Panc1 (cell line): ENCODE measurements at regions not wholly inside any gene's neighbourhood (a gene's known extent, or its start where the extent isn't known, plus 50 kb on each side); places are given as distances from the start of the nearest gene placed in this dataset.

Source experiments
- ATAC-seq: fragments of 200-7000 bp; cut with Tn5 transposase; 2 replicates; pipeline ENCODE4 v1.9.1; 2020; ENCODE audit warnings: mild to moderate bottlenecking, moderate library complexity
- BruUV-seq: library from RNA; stranded (reverse); fragments of 400-500 nt; replicated peaks from 2 replicates; lab custom pipeline; 2021; lab: Mats Ljungman, UMichigan
- CTCF ChIA-PET: fragments of 300-600 bp; sonication (Branson Sonifier 250); formaldehyde crosslinking; loops from one replicate; lab custom pipeline; 2022; ENCODE audit warnings: antibody characterized with exemption; lab: Charles Lee
- POLR2A ChIA-PET: fragments of 300-600 bp; sonication (Branson Sonifier 250); formaldehyde crosslinking; loops from one replicate; lab custom pipeline; 2022; ENCODE audit warnings: antibody characterized with exemption; lab: Charles Lee
- DNase-seq: peaks from one replicate; pipeline ENCODE4 v3.0.0-alpha.2; 2010; ENCODE audit warnings: low read depth, low spot score
- H3K27ac ChIP-seq: 2 replicates; pipeline ENCODE4 v1.5.1; 2011; ENCODE audit warnings: mild to moderate bottlenecking, low read length, inconsistent platforms
- H3K27me3 ChIP-seq: fragments of 200-500 bp; sonication (Bioruptor generic); 2 replicates; pipeline ENCODE4 v1.6.0; 2014; ENCODE audit warnings: low read length, inconsistent platforms; ENCODE audit not compliant: control insufficient read depth, insufficient read depth
- H3K36me3 ChIP-seq: fragments of 200-500 bp; sonication (Bioruptor generic); 2 replicates; pipeline ENCODE4 v1.5.1; 2014; ENCODE audit warnings: inconsistent platforms, mild to moderate bottlenecking, low read length, moderate library complexity; ENCODE audit not compliant: control insufficient read depth, insufficient read depth
- H3K4me1 ChIP-seq: 2 replicates; pipeline ENCODE4 v1.5.1; 2011; ENCODE audit warnings: inconsistent platforms, mild to moderate bottlenecking, low read length, moderate library complexity; ENCODE audit not compliant: control insufficient read depth, insufficient read depth
- H3K4me3 ChIP-seq, 2 experiments: 2 replicates each; pipeline ENCODE4 v1.5.1; 2011 to 2012; ENCODE audit warnings: low read depth in 2 of 2, low read length in 2 of 2, mild to moderate bottlenecking in 2 of 2, inconsistent platforms in 1 of 2, moderate library complexity in 1 of 2
- H3K9me3 ChIP-seq: fragments of 200-500 bp; sonication (Bioruptor generic); 2 replicates; pipeline ENCODE4 v1.5.1; 2014; ENCODE audit warnings: low read depth, mild to moderate bottlenecking, inconsistent platforms, low read length, moderate library complexity; ENCODE audit not compliant: control insufficient read depth, insufficient read depth
- POLR2AphosphoS5 ChIP-seq: IDR thresholded peaks from 2 replicates; pipeline ENCODE4 v1.6.1; 2012; ENCODE audit warnings: mild to moderate bottlenecking, low read depth, low read length, moderate library complexity
- SIN3A ChIP-seq: IDR thresholded peaks from 2 replicates; pipeline ENCODE4 v1.6.1; 2012; ENCODE audit warnings: low read depth, mild to moderate bottlenecking, low read length, moderate library complexity, borderline replicate concordance; ENCODE audit not compliant: insufficient read depth
- TCF7L2 ChIP-seq: IDR thresholded peaks from 2 replicates; pipeline ENCODE4 v1.6.1; 2011; ENCODE audit warnings: mild to moderate bottlenecking, low read depth, low read length, inconsistent platforms
- in situ Hi-C: cut with HindIII; loops from 2 replicates; pipeline ENCODE4 v1.10.0; 2016; ENCODE audit warnings: low sequenced_read_pairs, low pct_unique_long_range_greater_than_20kb
- intact Hi-C: fragments of 100-400 bp; cut with micrococcal nuclease; formaldehyde crosslinking; loops from one replicate; pipeline ENCODE4 v1.10.0; 2022; ENCODE audit not compliant: unreplicated experiment
- TF ChIP-seq, protein P1 (sequence below): fragments of 450-650 bp; IDR thresholded peaks from 2 replicates; pipeline ENCODE4 v1.5.1; 2017; ENCODE audit warnings: mild to moderate bottlenecking
- TF ChIP-seq, protein P2 (sequence below), 2 experiments: IDR thresholded peaks; 2 replicates each; pipeline ENCODE4 v1.6.1; 2011 to 2012; ENCODE audit warnings: low read depth in 2 of 2, control low read depth in 1 of 2, low read length in 1 of 2, mild to moderate bottlenecking in 1 of 2, moderate library complexity in 1 of 2; ENCODE audit not compliant: insufficient read depth in 1 of 2

DNA sequence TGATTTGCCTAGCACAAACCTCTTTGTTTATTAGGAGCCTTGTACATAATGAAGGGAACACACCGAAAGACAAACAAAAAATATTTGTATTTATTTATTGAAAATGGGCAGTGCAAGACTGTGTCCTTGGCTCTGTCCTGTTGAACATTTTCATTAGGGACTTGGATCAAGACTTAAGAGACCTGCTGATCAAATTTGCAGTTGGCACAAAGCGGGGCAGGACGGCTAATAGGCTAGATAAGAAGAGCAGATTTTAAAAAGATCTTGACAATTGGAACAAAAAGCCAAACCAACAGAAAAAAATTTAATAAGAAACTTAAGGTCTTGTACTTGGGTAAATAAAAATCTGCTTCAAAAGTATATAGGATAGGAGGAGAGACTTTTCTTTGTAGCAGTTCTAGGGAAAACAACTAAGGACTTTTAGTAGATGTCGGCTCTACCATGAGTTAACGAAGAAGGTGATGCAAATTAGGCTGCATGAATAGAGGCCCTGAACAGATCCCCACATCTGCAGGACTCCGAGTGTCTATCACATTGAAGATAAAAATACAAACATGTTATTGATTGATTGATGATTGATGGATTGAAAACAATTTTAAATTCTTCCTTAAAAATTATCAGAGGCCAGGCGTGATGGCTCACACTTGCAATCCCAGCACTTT, 124.1 kb upstream of the SPACA1 start:
- BruUV-seq: no TSS peak
- intact Hi-C loops (loop anchor here (10.0 kb wide), 1 partner anchor 561 kb away; no protein-coding TSS in a partner anchor), in situ Hi-C loops (no loop called here)
- POLR2A ChIA-PET: no interaction called here
- H3K4me1 ChIP-seq: no peaks in the 10 kb centered on the region
- no peaks in the 10 kb centered on the region for H3K36me3 ChIP-seq
- no peaks in the 10 kb centered on the region for H3K9me3 ChIP-seq
- CTCF ChIA-PET: no interaction called here
- no peak overlapping the region for H3K27ac ChIP-seq
- H3K27me3 ChIP-seq: peaks cover 1% of the 10 kb centered on the region
- DNase-seq (no peak), ATAC-seq (no peak)
- no peak for TF ChIP-seq POLR2AphosphoS5
- TF ChIP-seq SIN3A: no peak
- TF ChIP-seq, protein P1, sequence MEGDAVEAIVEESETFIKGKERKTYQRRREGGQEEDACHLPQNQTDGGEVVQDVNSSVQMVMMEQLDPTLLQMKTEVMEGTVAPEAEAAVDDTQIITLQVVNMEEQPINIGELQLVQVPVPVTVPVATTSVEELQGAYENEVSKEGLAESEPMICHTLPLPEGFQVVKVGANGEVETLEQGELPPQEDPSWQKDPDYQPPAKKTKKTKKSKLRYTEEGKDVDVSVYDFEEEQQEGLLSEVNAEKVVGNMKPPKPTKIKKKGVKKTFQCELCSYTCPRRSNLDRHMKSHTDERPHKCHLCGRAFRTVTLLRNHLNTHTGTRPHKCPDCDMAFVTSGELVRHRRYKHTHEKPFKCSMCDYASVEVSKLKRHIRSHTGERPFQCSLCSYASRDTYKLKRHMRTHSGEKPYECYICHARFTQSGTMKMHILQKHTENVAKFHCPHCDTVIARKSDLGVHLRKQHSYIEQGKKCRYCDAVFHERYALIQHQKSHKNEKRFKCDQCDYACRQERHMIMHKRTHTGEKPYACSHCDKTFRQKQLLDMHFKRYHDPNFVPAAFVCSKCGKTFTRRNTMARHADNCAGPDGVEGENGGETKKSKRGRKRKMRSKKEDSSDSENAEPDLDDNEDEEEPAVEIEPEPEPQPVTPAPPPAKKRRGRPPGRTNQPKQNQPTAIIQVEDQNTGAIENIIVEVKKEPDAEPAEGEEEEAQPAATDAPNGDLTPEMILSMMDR: no peak
- no peak for TF ChIP-seq TCF7L2
- TF ChIP-seq, protein P2, sequence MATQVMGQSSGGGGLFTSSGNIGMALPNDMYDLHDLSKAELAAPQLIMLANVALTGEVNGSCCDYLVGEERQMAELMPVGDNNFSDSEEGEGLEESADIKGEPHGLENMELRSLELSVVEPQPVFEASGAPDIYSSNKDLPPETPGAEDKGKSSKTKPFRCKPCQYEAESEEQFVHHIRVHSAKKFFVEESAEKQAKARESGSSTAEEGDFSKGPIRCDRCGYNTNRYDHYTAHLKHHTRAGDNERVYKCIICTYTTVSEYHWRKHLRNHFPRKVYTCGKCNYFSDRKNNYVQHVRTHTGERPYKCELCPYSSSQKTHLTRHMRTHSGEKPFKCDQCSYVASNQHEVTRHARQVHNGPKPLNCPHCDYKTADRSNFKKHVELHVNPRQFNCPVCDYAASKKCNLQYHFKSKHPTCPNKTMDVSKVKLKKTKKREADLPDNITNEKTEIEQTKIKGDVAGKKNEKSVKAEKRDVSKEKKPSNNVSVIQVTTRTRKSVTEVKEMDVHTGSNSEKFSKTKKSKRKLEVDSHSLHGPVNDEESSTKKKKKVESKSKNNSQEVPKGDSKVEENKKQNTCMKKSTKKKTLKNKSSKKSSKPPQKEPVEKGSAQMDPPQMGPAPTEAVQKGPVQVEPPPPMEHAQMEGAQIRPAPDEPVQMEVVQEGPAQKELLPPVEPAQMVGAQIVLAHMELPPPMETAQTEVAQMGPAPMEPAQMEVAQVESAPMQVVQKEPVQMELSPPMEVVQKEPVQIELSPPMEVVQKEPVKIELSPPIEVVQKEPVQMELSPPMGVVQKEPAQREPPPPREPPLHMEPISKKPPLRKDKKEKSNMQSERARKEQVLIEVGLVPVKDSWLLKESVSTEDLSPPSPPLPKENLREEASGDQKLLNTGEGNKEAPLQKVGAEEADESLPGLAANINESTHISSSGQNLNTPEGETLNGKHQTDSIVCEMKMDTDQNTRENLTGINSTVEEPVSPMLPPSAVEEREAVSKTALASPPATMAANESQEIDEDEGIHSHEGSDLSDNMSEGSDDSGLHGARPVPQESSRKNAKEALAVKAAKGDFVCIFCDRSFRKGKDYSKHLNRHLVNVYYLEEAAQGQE (IDR thresholded peaks at IDR 0.05; ENCODE audit: insufficient read depth in 1 of 2, low read depth in 2 of 2, low read length in 1 of 2): no peak
- no peak overlapping the region for H3K4me3 ChIP-seq

DNA sequence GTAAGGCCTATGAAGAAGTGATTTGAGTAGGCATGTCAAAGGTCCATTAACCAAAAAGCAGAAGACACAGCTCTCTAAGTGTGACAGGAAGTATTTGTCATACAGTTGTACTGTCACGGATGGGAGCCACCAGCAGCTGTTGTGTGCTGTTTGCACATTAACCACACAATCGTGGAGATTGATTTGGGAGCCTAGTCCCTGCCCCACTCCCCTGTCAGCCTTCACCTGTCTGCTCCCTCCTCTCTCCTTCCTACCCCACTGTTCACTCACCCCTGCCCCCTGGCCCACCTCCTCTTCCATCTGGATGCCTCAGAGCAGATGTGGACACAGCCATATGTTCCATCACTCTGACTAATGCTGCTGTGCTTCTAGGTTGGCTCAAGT, 124.7 kb upstream of the SPACA1 start:
- CTCF ChIA-PET: no interaction called here
- no peak for DNase-seq
- Histone ChIP-seq H3K27ac (no peak overlapping the region), H3K27me3 (peaks cover 2% of the 10 kb centered on the region), H3K4me3 (no peak overlapping the region), H3K4me1 (no peaks in the 10 kb centered on the region), H3K36me3 (no peaks in the 10 kb centered on the region), H3K9me3 (no peaks in the 10 kb centered on the region)
- intact Hi-C loops: loop anchor here (10.0 kb wide), 1 partner anchor 562 kb away; no protein-coding TSS in a partner anchor
- POLR2A ChIA-PET: no interaction called here
- ATAC-seq: no peak
- no TSS peak for BruUV-seq
- in situ Hi-C loops: no loop called here
- TF ChIP-seq, protein P2 (IDR thresholded peaks at IDR 0.05; ENCODE audit: insufficient read depth in 1 of 2, low read depth in 2 of 2, low read length in 1 of 2): no peak
- TF ChIP-seq TCF7L2 (no peak), SIN3A (no peak), POLR2AphosphoS5 (no peak)
- TF ChIP-seq, protein P1: no peak
